OCI-LY7 (cell line): ENCODE measurements at regions not wholly inside any gene's neighbourhood (a gene's known extent, or its start where the extent isn't known, plus 50 kb on each side); places are given as distances from the start of the nearest gene placed in this dataset.

Experiments
- BruUV-seq: library from RNA; stranded (reverse); fragments of 400-500 nt; replicated peaks from 2 replicates; lab custom pipeline; 2021; lab: Mats Ljungman, UMichigan
- CTCF ChIA-PET: fragments of 300-600 bp; sonication (Branson Sonifier 250); formaldehyde crosslinking; loops from one replicate; lab custom pipeline; 2022; ENCODE audit warnings: antibody characterized with exemption; ENCODE audit not compliant: unreplicated experiment; lab: Charles Lee
- POLR2A ChIA-PET: fragments of 300-600 bp; sonication (Branson Sonifier 250); formaldehyde crosslinking; loops from one replicate; lab custom pipeline; 2022; ENCODE audit warnings: antibody characterized with exemption; lab: Charles Lee
- DNase-seq: peaks from one replicate; pipeline ENCODE4 v3.0.0-alpha.2; 2015; ENCODE audit warnings: low spot score
- H2AFZ ChIP-seq: fragments of 200-600 bp; sonication (generic), shearing (Covaris generic); 2 replicates; pipeline ENCODE4 v1.6.1; 2014; ENCODE audit warnings: mild to moderate bottlenecking, antibody characterized with exemption, low read length, moderate library complexity
- H3K27ac ChIP-seq: fragments of 200-600 bp; sonication (generic); 2 replicates; pipeline ENCODE4 v1.5.1; 2014; ENCODE audit warnings: mixed run types, low read depth, mild to moderate bottlenecking, moderate library complexity, low read length, inconsistent platforms; ENCODE audit not compliant: poor library complexity, severe bottlenecking
- H3K36me3 ChIP-seq: fragments of 200-600 bp; sonication (generic); 2 replicates; pipeline ENCODE4 v1.6.1; 2014; ENCODE audit warnings: mild to moderate bottlenecking, antibody characterized with exemption, low read length, moderate library complexity, mixed read lengths; ENCODE audit not compliant: insufficient read depth
- H3K4me1 ChIP-seq: fragments of 200-600 bp; sonication (generic); 2 replicates; pipeline ENCODE4 v1.5.1; 2014; ENCODE audit warnings: mild to moderate bottlenecking, low read length; ENCODE audit not compliant: insufficient read depth, poor library complexity, severe bottlenecking
- H3K4me2 ChIP-seq: fragments of 200-600 bp; sonication (generic); 2 replicates; pipeline ENCODE4 v1.6.1; 2014; ENCODE audit warnings: mild to moderate bottlenecking, low read length
- H3K4me3 ChIP-seq: fragments of 200-600 bp; sonication (generic); 2 replicates; pipeline ENCODE4 v1.5.1; 2014; ENCODE audit warnings: mild to moderate bottlenecking, low read depth, low read length; ENCODE audit not compliant: poor library complexity, severe bottlenecking
- H3K79me2 ChIP-seq: fragments of 200-600 bp; sonication (generic); 2 replicates; pipeline ENCODE4 v1.6.1; 2016; ENCODE audit warnings: low read depth, mild to moderate bottlenecking, low read length, moderate library complexity, mixed read lengths; ENCODE audit not compliant: insufficient read depth
- H3K9me2 ChIP-seq: fragments of 200-600 bp; sonication (generic); 2 replicates; pipeline ENCODE4 v1.6.1; 2016; ENCODE audit warnings: mild to moderate bottlenecking, low read length, mixed read lengths; ENCODE audit not compliant: insufficient read depth
- H3K9me3 ChIP-seq: fragments of 200-600 bp; sonication (generic); 2 replicates; pipeline ENCODE4 v1.6.1; 2014; ENCODE audit warnings: mild to moderate bottlenecking, mixed run types, low read length, mixed read lengths
- H4K20me1 ChIP-seq: fragments of 200-600 bp; sonication (generic); 2 replicates; pipeline ENCODE4 v1.6.1; 2014; ENCODE audit warnings: mild to moderate bottlenecking, antibody characterized with exemption, low read length, moderate library complexity, mixed read lengths; ENCODE audit not compliant: insufficient read depth
- CTCF ChIP-seq: fragments of 200-600 bp; sonication (generic); conservative IDR thresholded peaks from 2 replicates; pipeline ENCODE4 v1.5.1; 2014; ENCODE audit warnings: mild to moderate bottlenecking, antibody characterized with exemption, low read length, moderate library complexity, mixed read lengths
- EZH2phosphoT487 ChIP-seq: fragments of 200-600 bp; sonication (generic); IDR thresholded peaks from 2 replicates; pipeline ENCODE4 v1.6.1; 2018; ENCODE audit warnings: low read depth, borderline replicate concordance, mild to moderate bottlenecking, mixed run types, antibody characterized with exemption, low read length, moderate library complexity, mixed read lengths
- intact Hi-C: fragments of 100-400 bp; cut with micrococcal nuclease; formaldehyde crosslinking; loops from one replicate; pipeline ENCODE4 v1.10.0; 2022; ENCODE audit not compliant: unreplicated experiment

- no peak for TF ChIP-seq CTCF
- TF ChIP-seq EZH2phosphoT487: no peak
- no peak overlapping the region for H3K4me2 ChIP-seq
- H3K4me3 ChIP-seq: no peak overlapping the region
- intact Hi-C loops: no loop called here
- H3K79me2 ChIP-seq: no peaks in the 10 kb centered on the region
- no peaks in the 10 kb centered on the region for H3K36me3 ChIP-seq
- no TSS peak for BruUV-seq
- no peaks in the 10 kb centered on the region for H4K20me1 ChIP-seq
- H3K9me2 ChIP-seq: no peaks in the 10 kb centered on the region
- ChIA-PET POLR2A (no interaction called here), CTCF (no interaction called here)
- no peak for DNase-seq
- H3K4me1 ChIP-seq: no peaks in the 10 kb centered on the region
- no peak overlapping the region for H3K27ac ChIP-seq
- no peak overlapping the region for H2AFZ ChIP-seq
- H3K9me3 ChIP-seq: no peaks in the 10 kb centered on the region
Measured at GRCh38 chr14:51321036-51321435, 81.0 kb downstream of the TMX1 start.

- H3K36me3 ChIP-seq: no peaks in the 10 kb centered on the region
- no peaks in the 10 kb centered on the region for H3K4me1 ChIP-seq
- intact Hi-C loops: no loop called here
- H3K9me3 ChIP-seq: no peaks in the 10 kb centered on the region
- DNase-seq: no peak
- TF ChIP-seq EZH2phosphoT487: no peak
- no peak for TF ChIP-seq CTCF
- no peaks in the 10 kb centered on the region for H3K9me2 ChIP-seq
- no peak overlapping the region for H2AFZ ChIP-seq
- no peak overlapping the region for H3K27ac ChIP-seq
- no peaks in the 10 kb centered on the region for H3K79me2 ChIP-seq
- H4K20me1 ChIP-seq: no peaks in the 10 kb centered on the region
- ChIA-PET POLR2A (no interaction called here), CTCF (no interaction called here)
- BruUV-seq: no TSS peak
- H3K4me3 ChIP-seq: no peak overlapping the region
- H3K4me2 ChIP-seq: no peak overlapping the region
Measured at GRCh38 chr14:51323492-51323891, 83.4 kb downstream of the TMX1 start.

- TF ChIP-seq EZH2phosphoT487 (no peak), CTCF (no peak)
- no peak for DNase-seq
- Histone ChIP-seq H2AFZ (no peak overlapping the region), H3K36me3 (no peaks in the 10 kb centered on the region), H3K4me3 (no peak overlapping the region), H3K9me2 (no peaks in the 10 kb centered on the region), H3K4me2 (no peak overlapping the region), H4K20me1 (no peaks in the 10 kb centered on the region), H3K27ac (no peak overlapping the region), H3K4me1 (no peaks in the 10 kb centered on the region), H3K9me3 (no peaks in the 10 kb centered on the region), H3K79me2 (no peaks in the 10 kb centered on the region)
- CTCF ChIA-PET: no interaction called here
- intact Hi-C loops: no loop called here
- BruUV-seq: no TSS peak
- POLR2A ChIA-PET: interaction anchor here (0.5 kb wide), 1 partner anchor 619 kb away, joined by 4 read pairs; no protein-coding TSS in a partner anchor
Measured at GRCh38 chr14:51327376-51327775, 87.3 kb downstream of the TMX1 start.
